Trophoblast cell (in vitro differentiated cells and primary cell): ENCODE measurements at regions not wholly inside any gene's neighbourhood (a gene's known extent, or its start where the extent isn't known, plus 50 kb on each side); places are given as distances from the start of the nearest gene placed in this dataset.
A peak's percentile ranks its signal among the peaks of the same experiment; 100 is the strongest.
"Not testable (repeated sequence)": the region's sequence is repeated elsewhere in the genome, so short reads cannot be mapped to it uniquely, and the experiment has no call there.

Source experiments
- DNase-seq, 2 donors: peaks; one replicate each; pipeline ENCODE4 v3.0.0-alpha.2; 2016
- H2AFZ ChIP-seq: 2 replicates; pipeline ENCODE4 v1.6.1; 2013; ENCODE audit warnings: low read length, moderate library complexity, mild to moderate bottlenecking; ENCODE audit not compliant: insufficient read depth, poor library complexity
- H2AK5ac ChIP-seq: 2 replicates; pipeline ENCODE4 v1.6.1; 2013; ENCODE audit warnings: mild to moderate bottlenecking, low read length
- H2BK120ac ChIP-seq: 2 replicates; pipeline ENCODE4 v1.6.1; 2013; ENCODE audit warnings: low read length, mild to moderate bottlenecking, moderate library complexity; ENCODE audit not compliant: insufficient read depth, poor library complexity
- H2BK12ac ChIP-seq: 2 replicates; pipeline ENCODE4 v1.6.1; 2013; ENCODE audit warnings: mild to moderate bottlenecking, low read length, moderate library complexity
- H2BK5ac ChIP-seq: 2 replicates; pipeline ENCODE4 v1.6.1; 2013; ENCODE audit warnings: low read length, low read depth, moderate library complexity, mild to moderate bottlenecking; ENCODE audit not compliant: poor library complexity
- H3K14ac ChIP-seq: 2 replicates; pipeline ENCODE4 v1.6.1; 2013; ENCODE audit warnings: mild to moderate bottlenecking, low read length
- H3K18ac ChIP-seq: 2 replicates; pipeline ENCODE4 v1.6.1; 2013; ENCODE audit warnings: mild to moderate bottlenecking, low read length
- H3K23ac ChIP-seq: 2 replicates; pipeline ENCODE4 v1.6.1; 2013; ENCODE audit warnings: low read length
- H3K27ac ChIP-seq: 2 replicates; pipeline ENCODE4 v1.5.1; 2013; ENCODE audit warnings: low read depth, mild to moderate bottlenecking, inconsistent platforms, low read length, moderate library complexity
- H3K27me3 ChIP-seq: 2 replicates; pipeline ENCODE4 v1.6.1; 2013; ENCODE audit warnings: inconsistent platforms, mild to moderate bottlenecking, low read length, moderate library complexity; ENCODE audit not compliant: insufficient read depth
- H3K36me3 ChIP-seq, 2 experiments: 1 replicate in 1 of 2; 2 replicates in 1 of 2; pipeline ENCODE4 v1.6.1; 2013; ENCODE audit warnings: low read length in 2 of 2, mild to moderate bottlenecking in 2 of 2, moderate library complexity in 1 of 2; ENCODE audit not compliant: insufficient read depth in 2 of 2, control insufficient read depth in 1 of 2
- H3K4ac ChIP-seq: 2 replicates; pipeline ENCODE4 v1.6.1; 2013; ENCODE audit warnings: low read depth, mild to moderate bottlenecking, low read length, moderate library complexity
- H3K4me1 ChIP-seq, 2 experiments: 1 replicate in 1 of 2; 2 replicates in 1 of 2; pipeline ENCODE4 v1.6.1; 2013; ENCODE audit warnings: low read length in 2 of 2, mild to moderate bottlenecking in 2 of 2, moderate library complexity in 1 of 2; ENCODE audit not compliant: insufficient read depth in 2 of 2, control insufficient read depth in 1 of 2
- H3K4me2 ChIP-seq: 2 replicates; pipeline ENCODE4 v1.6.1; 2013; ENCODE audit warnings: inconsistent platforms, mild to moderate bottlenecking, low read length, moderate library complexity
- H3K4me3 ChIP-seq: 2 replicates; pipeline ENCODE4 v1.5.1; 2013; ENCODE audit warnings: mild to moderate bottlenecking, low read depth, low read length, inconsistent platforms
- H3K79me1 ChIP-seq: one replicate; pipeline ENCODE4 v1.6.1; 2013; ENCODE audit warnings: low read length
- H3K79me2 ChIP-seq: 2 replicates; pipeline ENCODE4 v1.6.1; 2013; ENCODE audit warnings: low read length, mild to moderate bottlenecking; ENCODE audit not compliant: control insufficient read depth, insufficient read depth, poor library complexity
- H3K9ac ChIP-seq: 2 replicates; pipeline ENCODE4 v1.6.1; 2013; ENCODE audit warnings: mild to moderate bottlenecking, low read length
- H3K9me3 ChIP-seq: 2 replicates; pipeline ENCODE4 v1.6.1; 2013; ENCODE audit warnings: low read depth, mild to moderate bottlenecking, control low read depth, inconsistent platforms, low read length; ENCODE audit not compliant: insufficient read depth
- H4K12ac ChIP-seq: 2 replicates; pipeline ENCODE4 v1.6.1; 2013; ENCODE audit warnings: low read depth, mild to moderate bottlenecking, low read length, moderate library complexity
- H4K8ac ChIP-seq: 2 replicates; pipeline ENCODE4 v1.6.1; 2013; ENCODE audit warnings: low read depth, mild to moderate bottlenecking, low read length, moderate library complexity
- H4K91ac ChIP-seq: one replicate; pipeline ENCODE4 v1.6.1; 2013; ENCODE audit warnings: low read depth, mild to moderate bottlenecking, low read length, moderate library complexity
- WGBS: extraction: QIAGEN DNeasy Blood & Tissue Kit; methylation state at CpG from one replicate; pipeline ENCODE4 v1.1.7; 2013; ENCODE audit warnings: missing lambda C conversion rate; ENCODE audit not compliant: insufficient read length, insufficient coverage; ENCODE audit errors: extremely low coverage; 5-methylcytosine and 5-hydroxymethylcytosine counted together

GRCh38 chr10:45514291-45515270, 140.6 kb downstream of the ALOX5 start:
- Histone ChIP-seq H2AK5ac (no peak overlapping the region), H3K4ac (no peak overlapping the region), H3K14ac (no peak overlapping the region), H3K23ac (no peak overlapping the region), H3K9me3 (peaks cover 2% of the 10 kb centered on the region), H3K27me3 (no peaks in the 10 kb centered on the region), H3K9ac (peak overlapping the region; percentile 68), H4K8ac (no peak overlapping the region), H3K27ac (no peak overlapping the region), H3K79me2 (no peaks in the 10 kb centered on the region), H3K36me3 (no peaks in the 10 kb centered on the region), H4K91ac (no peak overlapping the region), H3K79me1 (no peaks in the 10 kb centered on the region), H3K4me3 (peak overlapping the region; percentile 37), H2BK120ac (no peak overlapping the region), H3K4me2 (no peak overlapping the region), H3K18ac (no peak overlapping the region), H3K4me1 (no peaks in the 10 kb centered on the region), H2BK12ac (no peak overlapping the region), H2AFZ (no peak overlapping the region), H4K12ac (no peak overlapping the region), H2BK5ac (no peak overlapping the region)
- no CpG with 5 or more reads among the region's 12 CpGs for WGBS
- peak in 1 of 2 donors; percentile 39 for DNase-seq

GRCh38 chr10:45513551-45513950, 139.5 kb downstream of the ALOX5 start:
- H4K12ac ChIP-seq: no peak overlapping the region
- H3K4ac ChIP-seq: no peak overlapping the region
- no peaks in the 10 kb centered on the region for H3K79me1 ChIP-seq
- no peak overlapping the region for H3K4me2 ChIP-seq
- no peak overlapping the region for H4K91ac ChIP-seq
- H4K8ac ChIP-seq: no peak overlapping the region
- no peaks in the 10 kb centered on the region for H3K79me2 ChIP-seq
- H2BK5ac ChIP-seq: no peak overlapping the region
- H2BK120ac ChIP-seq: no peak overlapping the region
- H2AK5ac ChIP-seq: no peak overlapping the region
- H3K4me3 ChIP-seq: no peak overlapping the region
- H3K14ac ChIP-seq: no peak overlapping the region
- H2BK12ac ChIP-seq: no peak overlapping the region
- H3K27ac ChIP-seq: no peak overlapping the region
- H2AFZ ChIP-seq: no peak overlapping the region
- H3K36me3 ChIP-seq: no peaks in the 10 kb centered on the region
- H3K9me3 ChIP-seq: peaks cover 2% of the 10 kb centered on the region
- H3K23ac ChIP-seq: no peak overlapping the region
- no peaks in the 10 kb centered on the region for H3K27me3 ChIP-seq
- DNase-seq: no peak
- H3K18ac ChIP-seq: no peak overlapping the region
- no peaks in the 10 kb centered on the region for H3K4me1 ChIP-seq
- no CpG with 5 or more reads among the region's 3 CpGs for WGBS
- no peak overlapping the region for H3K9ac ChIP-seq

- not testable (repeated sequence) for H2BK12ac ChIP-seq, H3K4me1 ChIP-seq
Observed at GRCh38 chr10:45511926-45512325, 137.9 kb downstream of the ALOX5 start.

GRCh38 chr10:45509491-45509890, 135.5 kb downstream of the ALOX5 start:
- Histone ChIP-seq H3K36me3 (no peaks in the 10 kb centered on the region), H2AFZ (no peak overlapping the region), H3K18ac (no peak overlapping the region), H4K12ac (no peak overlapping the region), H2BK5ac (no peak overlapping the region), H3K14ac (no peak overlapping the region), H3K79me2 (no peaks in the 10 kb centered on the region), H4K91ac (no peak overlapping the region), H3K9me3 (peaks cover 2% of the 10 kb centered on the region), H2BK12ac (no peak overlapping the region), H3K79me1 (no peaks in the 10 kb centered on the region), H2AK5ac (no peak overlapping the region), H3K4me2 (no peak overlapping the region), H3K27ac (no peak overlapping the region), H3K23ac (no peak overlapping the region), H3K9ac (no peak overlapping the region), H4K8ac (no peak overlapping the region), H2BK120ac (no peak overlapping the region), H3K4ac (no peak overlapping the region), H3K27me3 (no peaks in the 10 kb centered on the region), H3K4me3 (no peak overlapping the region), H3K4me1 (no peaks in the 10 kb centered on the region)
- DNase-seq: no peak

More at GRCh38 chr10:45511926-45512325, 137.9 kb downstream of the ALOX5 start:
- not testable (repeated sequence) for H3K9ac ChIP-seq, H3K27ac ChIP-seq, H3K9me3 ChIP-seq, H2AK5ac ChIP-seq, H4K12ac ChIP-seq, H3K79me1 ChIP-seq, H3K79me2 ChIP-seq, H4K91ac ChIP-seq, H3K14ac ChIP-seq, H3K4ac ChIP-seq, H4K8ac ChIP-seq, H2AFZ ChIP-seq, H3K4me2 ChIP-seq, H3K18ac ChIP-seq, DNase-seq, H3K23ac ChIP-seq, H3K36me3 ChIP-seq, H2BK120ac ChIP-seq, H3K4me3 ChIP-seq, H3K27me3 ChIP-seq, H2BK5ac ChIP-seq
- WGBS: no CpG with 5 or more reads among the region's 37 CpGs
